C4-2B (cell line): ENCODE measurements at regions not wholly inside any gene's neighbourhood (a gene's known extent, or its start where the extent isn't known, plus 50 kb on each side); places are given as distances from the start of the nearest gene placed in this dataset.

Source experiments
- H3K27ac ChIP-seq: fragments of 450-650 bp; 2 replicates; pipeline ENCODE4 v1.5.1; 2017
- CTCF ChIP-seq: fragments of 450-650 bp; conservative IDR thresholded peaks from 2 replicates; pipeline ENCODE4 v1.5.1; 2017; ENCODE audit warnings: mild to moderate bottlenecking
- ZFX ChIP-seq: fragments of 450-650 bp; IDR thresholded peaks from 2 replicates; pipeline ENCODE4 v1.6.1; 2017

- TF ChIP-seq ZFX (no peak), CTCF (no peak)
- no peak overlapping the region for H3K27ac ChIP-seq
Measured at GRCh38 chr15:38691377-38691776, 126.8 kb upstream of the RASGRP1 start.

DNA sequence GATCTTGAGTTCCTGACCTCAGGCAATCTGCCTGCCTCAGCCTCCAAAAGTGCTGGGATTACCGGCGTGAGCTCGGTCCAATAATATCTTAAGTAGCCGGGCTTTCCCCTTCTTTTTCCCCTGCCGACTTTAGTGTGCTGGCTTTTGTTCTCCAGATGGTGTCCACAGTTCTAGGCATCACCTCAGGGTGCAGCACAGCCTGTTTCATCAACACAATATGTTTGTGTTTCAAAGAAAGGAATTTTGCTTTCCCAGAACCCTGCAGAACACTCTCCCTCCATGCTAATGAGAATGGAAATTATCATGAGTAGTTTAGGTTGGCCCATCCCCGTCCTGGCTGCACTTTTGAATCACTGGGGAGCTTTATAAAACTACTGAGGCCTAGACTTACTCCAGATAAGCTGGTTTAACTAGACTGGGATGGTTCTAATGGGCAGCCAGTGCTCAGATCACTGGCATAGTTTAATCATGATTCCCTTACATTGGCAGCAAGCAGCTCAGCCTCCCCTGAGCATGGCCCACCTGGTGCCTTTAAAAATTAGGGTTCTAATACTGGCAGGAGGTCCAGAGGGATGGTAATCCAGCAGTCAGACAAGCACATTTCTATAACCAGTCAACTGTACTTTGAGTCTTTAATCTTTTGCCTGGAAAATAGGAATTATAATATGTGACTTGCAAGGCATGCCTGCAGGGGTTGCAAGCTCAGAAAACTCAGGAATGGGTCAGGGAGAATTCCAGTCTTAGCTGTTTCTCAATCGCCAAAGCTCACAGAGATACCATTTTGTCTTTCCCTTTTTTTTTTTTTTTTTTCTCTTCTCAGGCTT, 127.6 kb upstream of the RASGRP1 start:
- TF ChIP-seq CTCF (no peak), ZFX (no peak)
- no peak overlapping the region for H3K27ac ChIP-seq

DNA sequence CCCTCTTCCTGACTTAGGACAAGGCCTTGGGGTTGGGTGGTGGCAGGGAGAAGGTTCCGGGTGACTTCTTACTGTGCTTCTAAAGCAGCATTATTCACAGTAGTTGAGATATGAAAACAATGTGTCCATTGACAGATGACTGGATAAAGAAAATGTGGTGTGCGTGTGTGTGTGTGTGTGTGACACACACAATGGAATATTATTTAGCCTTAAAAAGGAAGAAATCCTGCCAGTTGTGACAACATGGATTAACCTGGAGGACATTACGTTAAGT, 128.1 kb upstream of the RASGRP1 start:
- H3K27ac ChIP-seq = no peak overlapping the region
- TF ChIP-seq CTCF = no peak
- no peak for TF ChIP-seq ZFX

DNA sequence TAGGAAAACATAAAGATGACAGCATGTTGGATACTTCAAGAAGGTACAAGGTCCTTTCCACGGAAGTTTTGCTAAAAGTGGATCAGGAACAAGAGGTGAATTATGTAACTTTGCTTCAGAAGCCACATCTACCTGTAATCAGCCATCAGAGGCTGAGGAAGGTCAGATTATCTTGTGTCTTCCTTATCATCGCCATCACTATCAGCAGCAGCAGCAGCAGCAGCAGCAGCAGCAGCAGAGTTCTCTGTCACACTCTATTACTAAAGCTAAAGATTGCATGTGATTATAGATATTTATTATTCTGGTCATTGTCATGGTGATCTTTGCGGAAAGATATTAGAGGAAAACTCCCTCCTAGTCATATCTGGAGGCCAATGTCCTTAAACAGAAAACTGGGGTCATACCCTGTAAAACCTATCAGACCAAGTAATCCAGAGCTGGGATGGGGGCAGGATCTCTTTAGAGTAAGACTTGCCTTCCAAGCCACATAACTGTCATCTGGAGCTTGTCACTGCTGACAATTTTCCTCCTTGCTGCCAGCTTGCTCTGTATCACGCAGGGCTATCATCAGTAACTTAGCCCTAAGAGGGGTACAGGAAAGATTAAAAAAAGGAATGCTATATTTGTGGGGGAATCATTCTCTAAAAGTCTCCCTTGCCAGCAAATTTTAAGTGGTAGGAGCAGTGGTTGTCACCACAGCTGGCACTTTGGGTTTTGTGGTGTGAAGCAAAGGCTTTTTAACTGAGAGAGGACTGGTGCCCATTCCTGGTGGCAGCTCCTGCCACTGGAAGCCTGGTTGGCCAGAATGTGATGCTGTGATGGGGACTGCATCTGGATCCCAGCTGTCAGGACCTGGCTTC, 130.9 kb upstream of the RASGRP1 start:
- no peak overlapping the region for H3K27ac ChIP-seq
- no peak for TF ChIP-seq ZFX
- TF ChIP-seq CTCF = no peak

- H3K27ac ChIP-seq = no peak overlapping the region
- no peak for TF ChIP-seq ZFX
- TF ChIP-seq CTCF = no peak
Measured at GRCh38 chr15:38696109-38696727, 131.6 kb upstream of the RASGRP1 start.

- H3K27ac ChIP-seq = no peak overlapping the region
- TF ChIP-seq ZFX (no peak), CTCF (no peak)
Measured at GRCh38 chr15:38696790-38697495, 132.3 kb upstream of the RASGRP1 start.
